ENCODE measurements at regions not wholly inside any gene's neighbourhood (a gene's known extent, or its start where the extent isn't known, plus 50 kb on each side); places are given as distances from the start of the nearest gene placed in this dataset.

DNA sequence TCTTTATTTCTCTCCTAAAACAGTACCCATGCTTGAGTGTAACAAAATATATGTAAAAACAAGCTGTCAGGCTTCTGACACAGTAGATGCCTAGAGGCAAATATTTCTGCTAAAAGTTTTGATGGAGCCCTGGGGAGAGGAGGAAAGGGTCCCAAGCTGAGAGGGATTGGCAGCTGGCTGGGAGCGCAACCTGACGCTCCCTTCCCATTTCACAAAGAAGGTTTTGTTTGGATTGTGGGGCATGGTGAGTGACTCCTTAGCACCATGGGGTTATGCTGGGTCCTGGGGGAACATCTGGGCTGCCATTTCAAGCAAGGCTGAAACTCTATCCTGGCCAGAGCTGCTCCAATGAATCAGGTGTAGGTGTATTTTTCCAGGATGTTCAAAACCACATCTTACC is 720.5 kb downstream of the MAFB start (continued):
- TF ChIP-seq, protein P1, sequence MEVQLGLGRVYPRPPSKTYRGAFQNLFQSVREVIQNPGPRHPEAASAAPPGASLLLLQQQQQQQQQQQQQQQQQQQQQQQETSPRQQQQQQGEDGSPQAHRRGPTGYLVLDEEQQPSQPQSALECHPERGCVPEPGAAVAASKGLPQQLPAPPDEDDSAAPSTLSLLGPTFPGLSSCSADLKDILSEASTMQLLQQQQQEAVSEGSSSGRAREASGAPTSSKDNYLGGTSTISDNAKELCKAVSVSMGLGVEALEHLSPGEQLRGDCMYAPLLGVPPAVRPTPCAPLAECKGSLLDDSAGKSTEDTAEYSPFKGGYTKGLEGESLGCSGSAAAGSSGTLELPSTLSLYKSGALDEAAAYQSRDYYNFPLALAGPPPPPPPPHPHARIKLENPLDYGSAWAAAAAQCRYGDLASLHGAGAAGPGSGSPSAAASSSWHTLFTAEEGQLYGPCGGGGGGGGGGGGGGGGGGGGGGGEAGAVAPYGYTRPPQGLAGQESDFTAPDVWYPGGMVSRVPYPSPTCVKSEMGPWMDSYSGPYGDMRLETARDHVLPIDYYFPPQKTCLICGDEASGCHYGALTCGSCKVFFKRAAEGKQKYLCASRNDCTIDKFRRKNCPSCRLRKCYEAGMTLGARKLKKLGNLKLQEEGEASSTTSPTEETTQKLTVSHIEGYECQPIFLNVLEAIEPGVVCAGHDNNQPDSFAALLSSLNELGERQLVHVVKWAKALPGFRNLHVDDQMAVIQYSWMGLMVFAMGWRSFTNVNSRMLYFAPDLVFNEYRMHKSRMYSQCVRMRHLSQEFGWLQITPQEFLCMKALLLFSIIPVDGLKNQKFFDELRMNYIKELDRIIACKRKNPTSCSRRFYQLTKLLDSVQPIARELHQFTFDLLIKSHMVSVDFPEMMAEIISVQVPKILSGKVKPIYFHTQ (CRISPR knock-in tag; IDR thresholded peaks at IDR 0.05) = no peak
- TF ChIP-seq USF1 (CRISPR knock-in tag; IDR thresholded peaks at IDR 0.05) = no peak
- no peak for TF ChIP-seq ZNF396 (CRISPR knock-in tag; IDR thresholded peaks at IDR 0.05; ENCODE audit: borderline replicate concordance)
- TF ChIP-seq, protein P2, sequence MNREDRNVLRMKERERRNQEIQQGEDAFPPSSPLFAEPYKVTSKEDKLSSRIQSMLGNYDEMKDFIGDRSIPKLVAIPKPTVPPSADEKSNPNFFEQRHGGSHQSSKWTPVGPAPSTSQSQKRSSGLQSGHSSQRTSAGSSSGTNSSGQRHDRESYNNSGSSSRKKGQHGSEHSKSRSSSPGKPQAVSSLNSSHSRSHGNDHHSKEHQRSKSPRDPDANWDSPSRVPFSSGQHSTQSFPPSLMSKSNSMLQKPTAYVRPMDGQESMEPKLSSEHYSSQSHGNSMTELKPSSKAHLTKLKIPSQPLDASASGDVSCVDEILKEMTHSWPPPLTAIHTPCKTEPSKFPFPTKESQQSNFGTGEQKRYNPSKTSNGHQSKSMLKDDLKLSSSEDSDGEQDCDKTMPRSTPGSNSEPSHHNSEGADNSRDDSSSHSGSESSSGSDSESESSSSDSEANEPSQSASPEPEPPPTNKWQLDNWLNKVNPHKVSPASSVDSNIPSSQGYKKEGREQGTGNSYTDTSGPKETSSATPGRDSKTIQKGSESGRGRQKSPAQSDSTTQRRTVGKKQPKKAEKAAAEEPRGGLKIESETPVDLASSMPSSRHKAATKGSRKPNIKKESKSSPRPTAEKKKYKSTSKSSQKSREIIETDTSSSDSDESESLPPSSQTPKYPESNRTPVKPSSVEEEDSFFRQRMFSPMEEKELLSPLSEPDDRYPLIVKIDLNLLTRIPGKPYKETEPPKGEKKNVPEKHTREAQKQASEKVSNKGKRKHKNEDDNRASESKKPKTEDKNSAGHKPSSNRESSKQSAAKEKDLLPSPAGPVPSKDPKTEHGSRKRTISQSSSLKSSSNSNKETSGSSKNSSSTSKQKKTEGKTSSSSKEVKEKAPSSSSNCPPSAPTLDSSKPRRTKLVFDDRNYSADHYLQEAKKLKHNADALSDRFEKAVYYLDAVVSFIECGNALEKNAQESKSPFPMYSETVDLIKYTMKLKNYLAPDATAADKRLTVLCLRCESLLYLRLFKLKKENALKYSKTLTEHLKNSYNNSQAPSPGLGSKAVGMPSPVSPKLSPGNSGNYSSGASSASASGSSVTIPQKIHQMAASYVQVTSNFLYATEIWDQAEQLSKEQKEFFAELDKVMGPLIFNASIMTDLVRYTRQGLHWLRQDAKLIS (CRISPR knock-in tag; IDR thresholded peaks at IDR 0.05; ENCODE audit: borderline replicate concordance) = no peak
- no peak for TF ChIP-seq ARID4B (CRISPR knock-in tag; IDR thresholded peaks at IDR 0.05; ENCODE audit: borderline replicate concordance)
- TF ChIP-seq, protein P3, sequence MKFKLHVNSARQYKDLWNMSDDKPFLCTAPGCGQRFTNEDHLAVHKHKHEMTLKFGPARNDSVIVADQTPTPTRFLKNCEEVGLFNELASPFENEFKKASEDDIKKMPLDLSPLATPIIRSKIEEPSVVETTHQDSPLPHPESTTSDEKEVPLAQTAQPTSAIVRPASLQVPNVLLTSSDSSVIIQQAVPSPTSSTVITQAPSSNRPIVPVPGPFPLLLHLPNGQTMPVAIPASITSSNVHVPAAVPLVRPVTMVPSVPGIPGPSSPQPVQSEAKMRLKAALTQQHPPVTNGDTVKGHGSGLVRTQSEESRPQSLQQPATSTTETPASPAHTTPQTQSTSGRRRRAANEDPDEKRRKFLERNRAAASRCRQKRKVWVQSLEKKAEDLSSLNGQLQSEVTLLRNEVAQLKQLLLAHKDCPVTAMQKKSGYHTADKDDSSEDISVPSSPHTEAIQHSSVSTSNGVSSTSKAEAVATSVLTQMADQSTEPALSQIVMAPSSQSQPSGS (CRISPR knock-in tag; IDR thresholded peaks at IDR 0.05; ENCODE audit: borderline replicate concordance, low read depth) = no peak
- TF ChIP-seq HMGXB4 (CRISPR knock-in tag; IDR thresholded peaks at IDR 0.05) = no peak
- TF ChIP-seq, protein P4, sequence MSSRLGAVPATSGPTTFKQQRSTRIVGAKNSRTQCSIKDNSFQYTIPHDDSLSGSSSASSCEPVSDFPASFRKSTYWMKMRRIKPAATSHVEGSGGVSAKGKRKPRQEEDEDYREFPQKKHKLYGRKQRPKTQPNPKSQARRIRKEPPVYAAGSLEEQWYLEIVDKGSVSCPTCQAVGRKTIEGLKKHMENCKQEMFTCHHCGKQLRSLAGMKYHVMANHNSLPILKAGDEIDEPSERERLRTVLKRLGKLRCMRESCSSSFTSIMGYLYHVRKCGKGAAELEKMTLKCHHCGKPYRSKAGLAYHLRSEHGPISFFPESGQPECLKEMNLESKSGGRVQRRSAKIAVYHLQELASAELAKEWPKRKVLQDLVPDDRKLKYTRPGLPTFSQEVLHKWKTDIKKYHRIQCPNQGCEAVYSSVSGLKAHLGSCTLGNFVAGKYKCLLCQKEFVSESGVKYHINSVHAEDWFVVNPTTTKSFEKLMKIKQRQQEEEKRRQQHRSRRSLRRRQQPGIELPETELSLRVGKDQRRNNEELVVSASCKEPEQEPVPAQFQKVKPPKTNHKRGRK (CRISPR knock-in tag; IDR thresholded peaks at IDR 0.05; ENCODE audit: borderline replicate concordance) = no peak
- TF ChIP-seq MYBL2 (CRISPR knock-in tag; IDR thresholded peaks at IDR 0.05) = no peak
- TF ChIP-seq, protein P5, sequence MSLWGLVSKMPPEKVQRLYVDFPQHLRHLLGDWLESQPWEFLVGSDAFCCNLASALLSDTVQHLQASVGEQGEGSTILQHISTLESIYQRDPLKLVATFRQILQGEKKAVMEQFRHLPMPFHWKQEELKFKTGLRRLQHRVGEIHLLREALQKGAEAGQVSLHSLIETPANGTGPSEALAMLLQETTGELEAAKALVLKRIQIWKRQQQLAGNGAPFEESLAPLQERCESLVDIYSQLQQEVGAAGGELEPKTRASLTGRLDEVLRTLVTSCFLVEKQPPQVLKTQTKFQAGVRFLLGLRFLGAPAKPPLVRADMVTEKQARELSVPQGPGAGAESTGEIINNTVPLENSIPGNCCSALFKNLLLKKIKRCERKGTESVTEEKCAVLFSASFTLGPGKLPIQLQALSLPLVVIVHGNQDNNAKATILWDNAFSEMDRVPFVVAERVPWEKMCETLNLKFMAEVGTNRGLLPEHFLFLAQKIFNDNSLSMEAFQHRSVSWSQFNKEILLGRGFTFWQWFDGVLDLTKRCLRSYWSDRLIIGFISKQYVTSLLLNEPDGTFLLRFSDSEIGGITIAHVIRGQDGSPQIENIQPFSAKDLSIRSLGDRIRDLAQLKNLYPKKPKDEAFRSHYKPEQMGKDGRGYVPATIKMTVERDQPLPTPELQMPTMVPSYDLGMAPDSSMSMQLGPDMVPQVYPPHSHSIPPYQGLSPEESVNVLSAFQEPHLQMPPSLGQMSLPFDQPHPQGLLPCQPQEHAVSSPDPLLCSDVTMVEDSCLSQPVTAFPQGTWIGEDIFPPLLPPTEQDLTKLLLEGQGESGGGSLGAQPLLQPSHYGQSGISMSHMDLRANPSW (CRISPR knock-in tag; conservative IDR thresholded peaks at IDR 0.05; ENCODE audit: low read depth) = no peak

Data from WTC11 (cell line).